ENCODE measurements at regions not wholly inside any gene's neighbourhood (a gene's known extent, or its start where the extent isn't known, plus 50 kb on each side); places are given as distances from the start of the nearest gene placed in this dataset.

GRCh38 chr2:199057936-199058335 lies 399.8 kb downstream of the SATB2 start:
- TF ChIP-seq, protein P1, sequence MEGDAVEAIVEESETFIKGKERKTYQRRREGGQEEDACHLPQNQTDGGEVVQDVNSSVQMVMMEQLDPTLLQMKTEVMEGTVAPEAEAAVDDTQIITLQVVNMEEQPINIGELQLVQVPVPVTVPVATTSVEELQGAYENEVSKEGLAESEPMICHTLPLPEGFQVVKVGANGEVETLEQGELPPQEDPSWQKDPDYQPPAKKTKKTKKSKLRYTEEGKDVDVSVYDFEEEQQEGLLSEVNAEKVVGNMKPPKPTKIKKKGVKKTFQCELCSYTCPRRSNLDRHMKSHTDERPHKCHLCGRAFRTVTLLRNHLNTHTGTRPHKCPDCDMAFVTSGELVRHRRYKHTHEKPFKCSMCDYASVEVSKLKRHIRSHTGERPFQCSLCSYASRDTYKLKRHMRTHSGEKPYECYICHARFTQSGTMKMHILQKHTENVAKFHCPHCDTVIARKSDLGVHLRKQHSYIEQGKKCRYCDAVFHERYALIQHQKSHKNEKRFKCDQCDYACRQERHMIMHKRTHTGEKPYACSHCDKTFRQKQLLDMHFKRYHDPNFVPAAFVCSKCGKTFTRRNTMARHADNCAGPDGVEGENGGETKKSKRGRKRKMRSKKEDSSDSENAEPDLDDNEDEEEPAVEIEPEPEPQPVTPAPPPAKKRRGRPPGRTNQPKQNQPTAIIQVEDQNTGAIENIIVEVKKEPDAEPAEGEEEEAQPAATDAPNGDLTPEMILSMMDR (conservative IDR thresholded peaks at IDR 0.05) = no peak
- no peak for TF ChIP-seq EZH2 (IDR thresholded peaks at IDR 0.05; ENCODE audit: low read depth)

All from PC-9 (cell line).